SKM-1 (cell line): ENCODE measurements at regions not wholly inside any gene's neighbourhood (a gene's known extent, or its start where the extent isn't known, plus 50 kb on each side); places are given as distances from the start of the nearest gene placed in this dataset.

Source experiments
- DNase-seq: peaks from one replicate; lab custom pipeline; 2025; ENCODE audit not compliant: unreplicated experiment; lab: John Stamatoyannopoulos, UW

GRCh38 chr6:8525370-8525769 lies 90.0 kb upstream of the SLC35B3 start:
- no peak for DNase-seq

GRCh38 chr6:8513174-8513573 lies 77.8 kb upstream of the SLC35B3 start:
- DNase-seq = no peak

- no peak for DNase-seq
Measured at GRCh38 chr6:8507286-8507685, 71.9 kb upstream of the SLC35B3 start.

GRCh38 chr6:8506126-8506525 lies 70.8 kb upstream of the SLC35B3 start:
- no peak for DNase-seq

- no peak for DNase-seq
Measured at GRCh38 chr6:8499540-8499939, 64.2 kb upstream of the SLC35B3 start.

GRCh38 chr6:8494730-8495129 lies 59.4 kb upstream of the SLC35B3 start:
- peak; percentile 32 for DNase-seq

- no peak for DNase-seq
Measured at GRCh38 chr6:8492536-8493133, 57.3 kb upstream of the SLC35B3 start.
